RPMI7951 (cell line): ENCODE measurements at regions not wholly inside any gene's neighbourhood (a gene's known extent, or its start where the extent isn't known, plus 50 kb on each side); places are given as distances from the start of the nearest gene placed in this dataset.

ENCODE experiments used
- DNase-seq: peaks from one replicate; pipeline ENCODE4 v3.0.0-alpha.2; 2012; ENCODE audit warnings: low read depth

DNA sequence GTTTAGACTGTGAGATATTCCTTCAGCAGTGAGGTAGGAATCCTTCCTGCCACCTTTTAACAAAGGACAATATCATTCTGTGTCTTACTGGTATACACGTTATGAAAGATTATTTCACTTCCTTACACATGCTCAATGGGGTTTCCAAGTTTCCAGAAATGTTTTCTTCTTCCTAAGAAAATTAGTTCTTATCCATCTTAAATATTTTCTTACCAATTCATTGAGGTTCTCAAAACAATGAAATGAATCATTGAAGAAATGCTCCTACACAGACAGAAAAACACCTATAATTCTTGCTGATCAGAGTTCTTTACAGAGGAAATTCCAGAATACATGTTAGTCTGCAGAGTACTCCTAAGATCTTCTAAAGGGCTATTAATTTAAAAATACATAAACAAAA, 51.4 kb upstream of the SEC61G start:
- DNase-seq: no peak

DNA sequence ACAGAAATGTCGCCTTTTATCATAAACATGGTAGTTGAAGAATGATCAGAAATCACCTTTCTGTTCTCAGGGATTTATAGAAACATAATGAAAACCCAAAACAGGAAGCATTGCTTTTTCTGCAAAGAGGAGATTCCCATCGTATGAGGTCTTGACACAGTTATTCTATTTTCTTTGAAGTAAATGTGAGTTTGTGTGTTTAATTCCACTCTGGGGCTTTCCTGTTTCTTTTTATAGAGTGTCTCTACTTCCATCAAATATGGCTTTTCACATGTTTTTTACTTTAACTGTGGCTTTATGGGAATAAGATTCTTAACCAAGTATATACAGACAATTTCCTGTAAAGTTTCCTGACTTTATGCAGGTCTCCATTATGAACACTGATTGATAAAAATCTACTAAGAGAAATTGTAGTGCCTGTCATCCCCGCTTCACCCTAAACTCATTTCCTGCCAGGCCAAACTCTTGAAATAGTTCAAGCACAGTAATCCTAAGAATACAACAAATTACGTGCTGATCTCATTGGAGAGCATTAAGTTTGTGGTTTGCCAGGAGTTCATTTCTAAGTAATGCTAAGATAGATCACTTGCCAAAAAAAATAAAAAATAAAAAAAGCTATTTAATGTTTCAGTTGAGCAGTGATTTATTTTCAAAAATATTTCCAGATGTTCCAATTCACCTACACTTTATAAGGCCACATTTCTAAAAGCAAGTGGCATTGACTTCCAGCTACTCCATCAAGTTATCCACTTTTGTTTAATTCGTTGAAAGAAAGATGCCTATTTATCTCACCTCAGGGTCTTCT, 52.2 kb upstream of the SEC61G start:
- peak; percentile 75 for DNase-seq

DNA sequence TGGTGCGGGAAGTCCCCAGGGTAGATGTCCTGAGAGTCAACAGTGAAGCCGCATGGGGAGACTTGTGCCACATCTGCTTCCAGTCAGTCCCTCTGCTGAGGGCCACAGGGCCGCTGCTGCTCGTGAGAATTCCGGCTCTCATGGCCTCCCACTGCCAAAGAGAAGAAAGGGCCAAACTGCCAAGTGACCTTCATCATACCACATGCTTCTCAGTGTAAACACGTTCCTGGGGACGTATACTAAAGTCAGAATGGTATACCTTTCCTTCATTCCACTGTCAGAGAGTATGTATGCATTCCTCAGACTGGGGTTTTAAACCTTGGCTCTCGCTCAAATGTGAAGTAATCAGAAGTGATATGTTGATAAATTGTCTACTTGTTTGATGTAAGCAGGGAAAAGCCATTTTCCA, 52.8 kb upstream of the SEC61G start:
- DNase-seq: peak; percentile 58

DNA sequence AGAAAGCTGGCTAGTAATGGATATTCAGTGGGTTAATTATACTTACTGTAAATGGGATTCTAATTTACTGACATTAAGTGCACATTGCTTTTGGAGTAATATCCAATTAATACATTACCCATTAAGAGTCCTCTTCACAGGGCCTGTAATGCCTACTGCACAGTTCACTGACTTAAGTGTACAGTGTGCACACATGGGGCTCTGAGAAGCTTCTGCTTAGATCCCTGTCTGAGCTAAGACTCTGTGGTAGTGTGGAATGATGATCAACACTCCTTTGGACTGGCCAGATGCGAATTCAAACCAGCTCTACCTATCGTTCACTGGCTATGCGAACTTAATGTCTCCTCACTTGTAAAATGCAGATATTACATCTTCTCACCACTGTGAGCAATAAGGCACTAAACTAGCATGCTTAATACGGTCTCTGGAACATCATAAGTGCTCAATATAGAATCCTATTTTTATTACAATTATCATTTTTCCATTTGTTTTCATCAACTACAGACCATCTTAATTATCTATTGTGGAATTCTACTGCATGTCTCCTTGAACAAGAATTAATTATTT, 53.8 kb upstream of the SEC61G start:
- DNase-seq: no peak

DNA sequence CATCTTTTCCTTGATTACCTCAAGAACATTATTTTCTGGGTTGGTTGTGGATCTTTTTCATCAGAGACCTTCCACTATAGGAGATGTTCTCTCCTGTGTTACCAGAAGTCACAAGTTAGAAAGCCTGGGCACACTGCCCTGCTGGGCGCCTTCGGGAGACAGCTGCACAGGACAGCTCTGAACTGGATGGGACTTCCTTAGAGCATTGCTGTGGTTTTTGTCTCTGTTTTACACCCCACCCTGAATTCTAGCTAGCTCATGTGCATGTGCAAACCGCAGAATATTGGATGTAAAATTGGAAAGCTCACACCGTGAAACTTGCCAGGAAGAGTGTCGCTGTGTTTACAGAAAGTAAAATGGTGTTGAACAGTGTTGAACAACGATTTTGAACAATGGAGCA, 54.4 kb upstream of the SEC61G start:
- peak; percentile 52 for DNase-seq

DNA sequence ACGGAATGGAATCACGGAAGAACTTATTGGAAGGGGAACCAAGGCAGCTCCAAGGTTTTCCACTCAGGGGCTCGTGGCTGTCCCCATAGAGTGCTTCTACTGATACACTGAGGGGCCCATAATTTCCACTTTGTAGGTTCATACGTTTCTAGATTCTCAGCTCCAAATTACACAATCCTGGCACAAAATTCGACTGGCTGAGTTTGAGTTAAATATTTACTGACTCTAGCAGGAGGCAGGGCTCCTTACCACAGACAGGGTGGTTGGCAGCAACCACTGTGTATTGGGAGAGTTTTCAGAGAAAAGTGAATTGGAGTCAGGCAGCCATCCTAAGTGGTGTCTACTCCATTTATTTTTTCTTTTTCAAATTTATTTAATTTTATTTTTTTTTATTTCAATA, 55.4 kb upstream of the SEC61G start:
- DNase-seq: no peak

DNA sequence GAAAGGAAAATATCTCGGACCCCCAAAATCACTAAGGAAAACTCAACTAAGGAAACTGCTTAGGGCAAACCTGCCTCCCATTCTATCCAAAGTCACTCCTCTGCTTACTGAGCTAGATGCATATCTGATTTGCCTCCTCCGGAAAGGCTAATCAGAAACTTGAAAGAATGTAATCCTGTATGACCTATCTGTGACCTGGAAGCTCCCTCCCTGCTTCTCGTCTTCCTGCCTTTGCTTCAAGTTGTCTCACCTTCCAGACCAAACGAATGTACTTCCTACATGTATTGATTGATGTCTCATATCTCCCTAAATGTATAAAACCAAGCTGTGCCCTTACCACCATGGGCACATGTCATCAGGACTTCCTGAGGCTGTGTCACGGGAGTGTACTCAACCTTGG, 58.1 kb upstream of the SEC61G start:
- no peak for DNase-seq

DNA sequence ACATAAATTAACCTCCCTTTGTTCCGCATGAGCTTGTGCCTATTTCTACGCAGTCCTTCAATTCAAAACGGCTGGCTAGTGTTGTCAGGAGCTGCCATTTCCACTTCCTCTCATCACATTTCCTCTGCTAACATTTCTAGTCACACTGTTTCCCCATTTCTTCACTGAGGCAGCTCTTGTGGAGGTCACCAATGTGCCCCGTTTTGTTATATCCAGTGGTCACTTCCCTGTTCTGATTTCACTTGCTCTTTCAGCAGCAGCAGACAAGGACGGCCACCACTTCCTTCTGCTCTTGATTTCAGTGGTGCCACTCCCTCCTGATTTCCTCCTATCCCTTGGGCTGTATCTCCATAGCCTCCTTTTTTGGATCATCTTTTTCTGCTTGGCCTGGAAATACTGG, 64.8 kb upstream of the SEC61G start:
- DNase-seq: no peak

DNA sequence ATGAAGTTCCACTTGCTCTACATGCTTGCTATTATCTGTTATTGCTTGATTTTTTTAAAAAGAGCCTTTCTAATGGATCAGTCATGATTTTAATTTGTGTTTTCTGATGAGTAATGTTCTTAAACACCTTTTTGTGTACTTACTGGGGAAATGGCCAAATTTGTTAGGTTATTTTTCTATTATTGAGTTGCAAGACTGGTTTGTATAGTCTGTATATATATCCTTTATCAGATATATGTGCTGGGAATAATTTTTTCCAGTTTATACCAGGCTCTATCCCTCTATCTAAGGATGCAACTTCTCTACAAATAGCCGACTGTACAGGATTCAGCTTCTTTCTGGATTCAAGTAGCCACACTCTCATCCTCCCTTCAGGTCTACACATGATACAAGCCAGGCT, 65.6 kb upstream of the SEC61G start:
- no peak for DNase-seq

DNA sequence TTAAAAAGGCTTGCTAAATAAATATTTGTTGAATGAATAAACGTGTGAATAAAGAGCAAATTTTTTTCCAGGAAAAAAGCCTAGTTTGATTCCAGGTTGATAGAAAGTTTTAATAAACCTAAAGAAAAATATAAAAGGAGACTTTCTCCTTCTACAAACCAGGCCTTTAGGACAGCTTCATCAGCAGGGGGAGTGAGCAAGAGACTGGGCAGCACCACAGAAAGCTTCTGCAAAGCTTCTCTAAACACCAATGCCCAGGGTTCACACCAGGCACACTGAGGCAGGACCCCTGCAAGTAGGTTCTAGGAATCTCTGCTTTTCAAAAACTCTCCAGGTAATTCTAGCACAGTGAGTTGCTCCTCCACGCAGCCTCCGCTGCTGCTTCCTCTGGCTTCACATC, 66.4 kb upstream of the SEC61G start:
- DNase-seq: no peak

DNA sequence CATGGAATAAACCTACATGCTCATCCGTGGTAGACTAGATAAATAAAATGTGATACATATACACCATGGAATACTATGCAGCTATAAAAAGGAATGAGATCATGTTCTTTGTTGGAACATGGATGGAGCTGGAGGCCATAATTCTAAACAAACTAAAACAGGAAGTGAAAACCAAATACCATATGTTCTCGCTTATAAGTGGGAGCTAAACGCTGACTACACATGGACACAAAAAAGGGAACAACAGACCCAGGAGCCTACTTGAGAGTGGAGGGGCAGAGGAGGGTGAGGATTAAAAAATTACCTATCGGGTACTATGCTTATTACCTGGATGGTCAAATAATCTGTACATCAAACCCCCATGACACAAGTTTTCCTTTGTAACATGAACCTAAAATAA, 68.7 kb upstream of the SEC61G start:
- no peak for DNase-seq

DNA sequence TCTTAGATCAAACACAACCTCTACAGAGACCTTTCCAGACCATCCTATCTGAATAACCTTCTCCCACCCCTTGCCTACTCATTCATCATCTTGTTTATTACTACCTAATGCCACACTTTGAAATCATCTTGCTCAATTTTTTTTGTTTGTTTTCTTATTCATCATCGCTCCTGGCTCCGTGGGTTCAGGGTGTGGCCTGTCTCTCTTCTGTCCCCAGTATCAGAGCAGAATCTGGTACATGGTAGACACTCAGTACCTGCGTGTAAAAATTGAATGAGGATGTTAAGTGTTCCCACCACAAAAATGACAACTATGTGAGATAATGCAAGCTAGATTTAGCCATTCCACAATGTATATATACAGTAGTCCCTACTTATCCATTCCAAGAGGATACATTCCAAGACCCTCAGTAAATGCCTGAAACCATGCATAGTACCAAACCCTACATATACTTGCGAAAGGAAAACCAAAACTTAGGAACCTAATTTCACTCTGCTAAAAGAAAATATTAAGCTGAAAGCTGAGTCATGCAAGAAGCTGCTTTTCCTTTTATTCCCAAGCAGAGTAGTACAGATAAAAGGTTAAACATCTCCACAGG, 72.1 kb upstream of the SEC61G start:
- peak; percentile 24 for DNase-seq

DNA sequence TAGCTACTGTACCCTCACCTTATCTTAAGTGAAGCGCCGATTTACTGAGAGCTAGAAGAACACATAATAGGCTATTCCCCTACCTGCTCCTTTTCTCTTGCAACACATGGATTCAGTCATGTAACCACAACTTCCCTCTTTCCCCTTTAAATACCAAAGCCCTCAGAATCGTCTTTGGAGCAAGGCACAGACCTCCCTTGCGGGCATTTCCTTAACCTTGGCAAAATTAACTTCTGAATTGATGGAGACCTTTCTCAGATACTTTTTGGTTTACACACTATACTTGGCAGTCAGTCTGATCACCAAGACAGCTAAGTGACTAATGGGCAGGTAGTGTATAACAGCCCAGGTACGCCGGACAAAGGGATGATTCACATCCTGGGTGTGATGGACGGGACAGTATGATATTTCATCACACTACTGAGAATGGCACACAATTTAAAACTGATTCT, 72.7 kb upstream of the SEC61G start:
- peak; percentile 40 for DNase-seq

DNA sequence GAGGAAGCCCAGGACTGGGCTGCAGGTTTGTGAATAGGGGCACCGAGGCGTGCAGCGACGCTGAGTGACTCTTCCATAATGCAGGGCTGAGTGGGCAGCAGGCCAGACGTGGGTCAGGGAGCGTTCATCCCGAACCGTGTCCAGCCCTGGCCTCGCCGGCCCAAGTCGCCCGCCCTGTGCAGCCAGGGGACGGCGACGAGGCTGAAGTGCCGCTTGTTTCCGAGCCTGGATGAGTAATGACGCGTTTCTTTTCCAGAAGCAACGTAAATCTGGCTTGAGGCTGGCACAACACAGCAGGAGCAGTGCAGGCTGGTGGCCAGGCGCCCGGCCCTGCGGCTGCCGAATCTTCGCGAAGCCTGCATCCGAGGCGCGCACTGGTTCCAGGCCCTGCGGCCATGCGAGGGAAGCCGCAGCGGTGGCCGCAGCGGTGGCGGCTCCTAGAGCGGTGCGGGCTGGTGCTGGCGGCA, 74.0 kb upstream of the SEC61G start:
- DNase-seq: no peak

DNA sequence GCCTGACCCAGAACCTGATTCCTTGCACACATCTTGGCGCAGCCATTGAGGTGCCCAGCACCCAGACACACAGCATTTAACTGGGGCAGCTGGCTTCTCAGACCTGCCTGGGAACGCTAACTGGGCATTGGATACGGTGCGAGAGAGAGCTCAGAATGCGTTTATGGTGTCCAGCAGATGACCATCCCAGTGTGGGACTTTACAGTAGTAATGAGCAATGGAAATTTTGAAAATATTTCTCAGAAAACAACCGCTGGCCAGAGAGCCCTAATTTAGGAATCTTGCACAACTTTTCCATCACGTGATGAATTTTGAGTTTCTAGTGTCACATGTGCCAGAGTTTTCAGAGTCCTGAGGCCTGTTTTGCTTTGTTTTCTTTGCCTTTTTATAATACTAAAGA, 78.2 kb upstream of the SEC61G start:
- no peak for DNase-seq

DNA sequence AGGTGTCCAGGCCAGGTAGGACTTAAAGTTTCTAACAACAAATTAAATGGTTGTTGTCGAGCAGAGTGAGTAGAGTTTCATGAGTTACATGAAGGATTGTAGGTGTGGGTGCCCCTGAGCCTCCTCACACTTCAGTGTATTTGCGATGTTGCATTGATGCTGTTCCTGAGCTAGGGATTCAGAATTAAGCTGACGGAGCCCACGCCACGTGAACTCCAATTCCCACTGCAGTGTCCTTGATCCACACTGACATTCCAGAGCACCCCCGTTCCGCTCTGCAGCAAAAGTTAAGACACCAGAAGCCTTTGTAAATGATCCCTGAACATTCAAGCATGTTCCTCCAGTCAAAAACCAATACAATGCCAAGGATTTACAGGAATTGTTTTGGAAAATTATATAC, 78.8 kb upstream of the SEC61G start:
- DNase-seq: no peak

DNA sequence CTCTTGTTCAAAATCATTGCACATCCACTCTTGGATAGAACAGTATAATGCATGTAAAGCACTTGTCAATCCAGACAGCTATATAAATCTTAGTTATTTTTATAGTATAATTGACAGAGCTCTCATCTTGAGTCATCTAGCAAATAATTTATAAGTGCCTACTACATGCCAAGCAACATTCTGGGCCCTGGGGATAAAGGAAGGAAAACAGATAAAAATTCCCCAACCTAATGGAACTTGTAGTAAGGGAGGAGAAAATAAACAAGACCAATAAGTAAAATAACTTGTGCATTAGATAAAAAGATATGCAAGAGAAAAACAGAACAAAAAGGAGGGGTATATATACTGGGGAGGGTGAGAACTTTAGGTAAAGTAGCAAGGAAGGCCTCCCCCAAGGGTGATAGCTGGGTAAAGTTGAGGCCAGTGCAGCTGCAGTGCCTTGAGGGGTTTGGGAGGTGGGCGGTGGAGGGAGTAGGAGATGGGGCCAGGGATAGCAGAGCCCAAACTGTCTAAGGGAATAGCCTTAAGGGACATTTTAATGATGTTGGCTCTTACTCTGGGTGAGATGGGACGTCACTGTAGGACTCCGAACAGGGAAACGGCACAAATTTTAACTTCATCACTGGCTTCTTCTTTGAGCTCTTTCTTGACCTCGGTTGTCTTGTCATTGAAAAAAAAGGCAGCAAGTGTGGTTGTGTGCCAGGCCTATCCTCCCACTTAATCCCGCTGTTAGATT, 79.3 kb upstream of the SEC61G start:
- no peak for DNase-seq

DNA sequence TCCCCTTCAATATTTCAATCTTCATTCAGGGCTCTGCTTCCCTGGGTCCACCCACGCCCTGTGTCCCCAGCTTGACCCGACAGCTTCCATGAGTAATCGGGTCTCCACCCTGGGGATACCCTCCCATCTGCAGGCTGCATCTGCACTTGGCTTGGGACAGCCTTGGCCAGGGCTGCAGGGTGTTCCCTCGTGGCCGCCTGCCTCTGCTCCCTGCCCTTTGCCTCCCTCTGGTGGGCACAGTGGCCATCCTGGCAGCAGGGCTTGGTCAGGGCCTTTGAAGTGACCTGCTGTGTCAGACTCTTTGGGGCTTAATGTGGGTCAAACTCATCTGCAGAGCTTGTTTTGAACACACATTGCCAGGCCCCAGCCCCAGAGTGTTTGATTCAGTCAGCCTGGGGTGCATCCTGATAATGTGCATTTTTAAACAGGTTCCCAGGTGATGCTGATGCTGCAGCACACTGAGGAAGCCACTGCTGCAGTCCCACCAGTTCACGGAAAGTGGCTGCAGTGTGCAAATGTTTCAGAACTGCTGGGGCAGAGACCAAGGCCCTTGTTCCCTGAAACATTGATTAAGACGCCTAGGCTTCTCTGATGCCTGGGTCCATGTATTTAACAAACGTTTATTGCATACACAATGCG, 80.7 kb upstream of the SEC61G start:
- DNase-seq: peak; percentile 74

DNA sequence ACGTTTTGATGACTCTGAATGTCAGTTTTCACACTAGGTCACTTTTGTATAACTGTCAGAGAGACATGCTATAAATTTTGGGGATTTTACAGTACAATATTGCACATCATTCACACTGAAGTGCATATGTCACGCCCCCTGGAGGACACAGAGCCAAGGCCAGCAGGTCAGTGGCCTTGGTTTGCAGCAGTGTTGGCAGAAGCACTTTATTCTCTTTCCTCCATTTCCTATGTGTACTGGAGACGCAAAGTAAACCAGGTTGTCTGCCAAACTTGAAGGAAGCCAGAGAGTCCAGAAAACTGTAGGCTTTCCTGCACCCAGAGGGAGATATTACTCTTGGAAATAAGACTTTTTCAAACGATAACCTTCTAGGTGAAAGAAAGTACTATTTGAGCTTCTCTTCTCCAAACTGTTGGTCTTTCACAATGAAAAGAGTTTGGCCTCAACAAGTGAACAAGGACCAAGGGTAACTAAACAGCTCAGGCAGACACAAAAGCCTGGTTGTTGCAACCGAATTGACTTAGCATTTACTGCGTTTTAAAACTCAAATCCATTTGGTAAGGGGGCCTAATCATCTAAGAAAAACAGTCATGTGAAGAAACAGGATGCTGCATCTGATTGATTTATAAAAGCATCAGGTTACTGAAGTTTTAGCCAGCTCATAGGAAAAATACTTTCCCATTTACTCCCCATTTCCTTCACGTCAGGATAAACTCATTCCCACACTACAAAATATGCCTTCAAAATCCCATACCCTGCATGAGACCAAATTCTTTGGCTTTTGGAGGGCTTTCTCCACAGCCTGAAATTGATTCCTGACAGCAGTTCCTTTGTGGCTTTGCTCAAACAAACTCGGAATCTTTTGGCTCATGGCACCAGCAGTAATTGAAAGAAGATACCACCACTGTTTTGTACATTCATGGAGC, 83.0 kb upstream of the SEC61G start:
- peak; percentile 48 for DNase-seq

DNA sequence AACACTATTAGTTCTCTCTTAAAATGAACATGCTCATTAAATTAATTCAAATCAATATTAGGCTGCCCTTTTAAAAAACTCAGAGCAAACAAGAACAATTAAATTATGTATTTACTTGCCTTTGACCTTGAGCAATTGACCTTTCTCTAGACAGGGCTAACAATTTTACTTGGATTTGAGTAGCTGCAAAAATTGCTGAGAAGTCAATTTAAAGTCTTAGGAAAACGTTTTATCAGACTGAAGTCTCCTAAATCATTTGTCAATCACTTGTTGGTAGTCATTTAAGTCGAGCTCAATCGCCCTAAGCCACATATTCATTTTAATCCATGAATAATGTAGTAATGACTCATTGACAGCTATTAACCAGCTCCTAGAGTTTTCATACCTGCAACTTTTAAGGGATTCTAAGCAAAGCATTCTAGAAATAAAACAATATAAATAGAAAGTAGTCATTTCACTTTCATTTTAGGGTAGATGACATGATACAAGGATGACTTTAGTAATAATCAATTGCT, 84.9 kb upstream of the SEC61G start:
- DNase-seq: no peak

DNA sequence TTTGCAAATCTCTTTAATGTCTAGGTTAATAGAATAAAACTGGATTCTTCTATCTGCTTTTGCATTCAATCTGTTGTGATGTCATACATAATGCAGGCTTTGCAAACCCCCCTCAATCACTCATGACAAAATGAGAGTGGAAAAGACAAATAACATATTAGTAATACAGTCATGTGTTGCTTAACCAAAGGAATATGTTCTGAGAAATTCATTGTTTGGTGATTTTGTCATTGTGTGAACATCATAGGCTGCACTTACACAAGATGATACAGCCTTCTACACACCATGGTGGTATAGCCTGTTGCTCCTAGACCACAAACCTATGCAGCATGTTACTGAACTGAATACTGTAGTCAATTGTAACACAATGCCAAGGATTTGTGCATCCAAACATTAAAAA, 87.3 kb upstream of the SEC61G start:
- no peak for DNase-seq
